ENCODE measurements at regions not wholly inside any gene's neighbourhood (a gene's known extent, or its start where the extent isn't known, plus 50 kb on each side); places are given as distances from the start of the nearest gene placed in this dataset.

DNA sequence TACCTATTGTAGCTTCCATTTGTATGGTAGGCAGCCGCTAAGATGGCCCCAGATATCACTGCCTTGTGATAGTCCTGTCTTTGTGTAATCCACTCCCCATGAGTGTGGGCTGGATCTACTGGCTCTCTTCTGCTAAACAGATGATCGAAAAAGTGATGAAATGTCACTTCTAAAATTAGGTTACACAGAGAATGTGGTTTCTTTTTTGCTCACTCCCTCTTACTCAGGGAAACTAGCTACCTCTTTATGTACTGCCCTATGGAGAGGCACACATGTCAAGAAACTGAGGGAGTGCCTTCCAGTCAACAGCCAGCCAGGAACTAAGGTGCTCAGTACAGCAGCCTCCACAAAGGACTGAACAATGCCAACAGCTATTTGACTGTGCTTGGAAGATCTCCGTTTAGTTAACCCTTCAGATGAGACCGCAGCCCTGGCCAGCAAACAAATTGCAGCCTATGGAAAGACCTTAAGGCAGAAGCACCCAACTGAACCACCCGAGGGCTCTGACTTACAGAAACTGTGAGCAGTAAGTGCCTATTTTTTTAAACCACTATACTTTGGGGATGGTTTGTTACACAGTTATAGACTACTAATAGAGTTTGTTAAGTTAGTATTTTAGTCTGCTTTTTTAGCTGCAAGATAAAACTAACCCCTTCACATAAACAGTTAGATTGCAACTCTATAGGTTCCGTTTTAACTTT is 113.2 kb upstream of the MAF start:
- no peak for TF ChIP-seq POLR2AphosphoS5 (IDR thresholded peaks at IDR 0.05)
- TF ChIP-seq, protein P1, sequence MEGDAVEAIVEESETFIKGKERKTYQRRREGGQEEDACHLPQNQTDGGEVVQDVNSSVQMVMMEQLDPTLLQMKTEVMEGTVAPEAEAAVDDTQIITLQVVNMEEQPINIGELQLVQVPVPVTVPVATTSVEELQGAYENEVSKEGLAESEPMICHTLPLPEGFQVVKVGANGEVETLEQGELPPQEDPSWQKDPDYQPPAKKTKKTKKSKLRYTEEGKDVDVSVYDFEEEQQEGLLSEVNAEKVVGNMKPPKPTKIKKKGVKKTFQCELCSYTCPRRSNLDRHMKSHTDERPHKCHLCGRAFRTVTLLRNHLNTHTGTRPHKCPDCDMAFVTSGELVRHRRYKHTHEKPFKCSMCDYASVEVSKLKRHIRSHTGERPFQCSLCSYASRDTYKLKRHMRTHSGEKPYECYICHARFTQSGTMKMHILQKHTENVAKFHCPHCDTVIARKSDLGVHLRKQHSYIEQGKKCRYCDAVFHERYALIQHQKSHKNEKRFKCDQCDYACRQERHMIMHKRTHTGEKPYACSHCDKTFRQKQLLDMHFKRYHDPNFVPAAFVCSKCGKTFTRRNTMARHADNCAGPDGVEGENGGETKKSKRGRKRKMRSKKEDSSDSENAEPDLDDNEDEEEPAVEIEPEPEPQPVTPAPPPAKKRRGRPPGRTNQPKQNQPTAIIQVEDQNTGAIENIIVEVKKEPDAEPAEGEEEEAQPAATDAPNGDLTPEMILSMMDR (IDR thresholded peaks at IDR 0.05) = no peak
- TF ChIP-seq POLR2A (IDR thresholded peaks at IDR 0.05) = no peak
